H7 (cell line): ENCODE measurements at regions not wholly inside any gene's neighbourhood (a gene's known extent, or its start where the extent isn't known, plus 50 kb on each side); places are given as distances from the start of the nearest gene placed in this dataset.
A peak's percentile ranks its signal among the peaks of the same experiment; 100 is the strongest.
"Not testable (repeated sequence)": the region's sequence is repeated elsewhere in the genome, so short reads cannot be mapped to it uniquely, and the experiment has no call there.

ENCODE experiments used
- DNase-seq: peaks from one replicate; pipeline ENCODE4 v3.0.0; 2012
- H3K27me3 ChIP-seq: 2 replicates; pipeline ENCODE4 v1.6.0; 2011; ENCODE audit warnings: mild to moderate bottlenecking, low read length; ENCODE audit not compliant: control insufficient read depth, insufficient read depth
- H3K36me3 ChIP-seq: replicated peaks from 2 replicates; pipeline ENCODE4 v1.5.1; 2011; ENCODE audit warnings: low read length; ENCODE audit not compliant: control insufficient read depth, insufficient read depth
- H3K4me3 ChIP-seq: 2 replicates; pipeline ENCODE4 v1.5.1; 2011; ENCODE audit warnings: low read depth, mild to moderate bottlenecking, control low read depth, low read length, moderate library complexity; ENCODE audit not compliant: insufficient read depth

DNA sequence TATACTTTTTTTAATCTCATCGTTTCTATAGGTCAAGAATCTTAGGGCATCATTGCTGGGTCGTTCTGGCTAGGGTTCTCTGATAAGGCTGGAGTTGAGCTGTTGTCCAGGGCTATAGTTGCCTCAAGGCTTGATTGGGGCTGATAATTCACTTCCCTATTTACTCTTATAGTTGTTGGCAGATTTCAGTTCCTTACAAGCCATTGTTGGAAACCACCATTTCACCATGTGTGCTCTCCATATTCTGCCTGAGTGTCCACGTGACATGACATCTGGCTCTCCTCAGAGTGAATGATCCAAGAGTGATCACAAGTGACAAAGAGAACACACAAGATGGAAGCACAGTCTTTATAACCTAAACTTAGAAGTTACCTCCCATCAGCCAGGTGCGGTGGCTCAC, 852.2 kb downstream of the EFNA5 start:
- H3K36me3 ChIP-seq: no peaks in the 10 kb centered on the region
- DNase-seq: no peak
- H3K27me3 ChIP-seq: no peaks in the 10 kb centered on the region
- no peak overlapping the region for H3K4me3 ChIP-seq

DNA sequence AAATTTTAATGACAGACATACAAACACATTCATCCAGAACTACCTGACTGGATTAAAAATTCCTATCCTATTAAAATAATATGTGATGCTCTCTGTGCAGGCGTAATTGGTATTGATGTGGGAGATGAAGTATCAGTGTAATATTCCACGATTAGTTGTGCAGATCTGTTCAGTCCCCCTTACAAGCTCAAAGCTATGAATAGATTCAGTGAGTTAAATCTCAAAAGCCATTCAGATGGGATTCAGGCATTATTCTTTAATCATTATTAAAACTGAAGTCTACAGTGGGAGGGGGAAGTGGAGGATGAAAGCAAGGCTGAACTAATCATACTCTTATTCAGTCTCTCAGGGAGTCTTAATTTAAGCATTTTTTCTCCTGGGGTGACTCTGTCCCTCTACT, 855.8 kb downstream of the EFNA5 start:
- H3K36me3 ChIP-seq: no peaks in the 10 kb centered on the region
- H3K27me3 ChIP-seq: no peaks in the 10 kb centered on the region
- DNase-seq: no peak
- no peak overlapping the region for H3K4me3 ChIP-seq

DNA sequence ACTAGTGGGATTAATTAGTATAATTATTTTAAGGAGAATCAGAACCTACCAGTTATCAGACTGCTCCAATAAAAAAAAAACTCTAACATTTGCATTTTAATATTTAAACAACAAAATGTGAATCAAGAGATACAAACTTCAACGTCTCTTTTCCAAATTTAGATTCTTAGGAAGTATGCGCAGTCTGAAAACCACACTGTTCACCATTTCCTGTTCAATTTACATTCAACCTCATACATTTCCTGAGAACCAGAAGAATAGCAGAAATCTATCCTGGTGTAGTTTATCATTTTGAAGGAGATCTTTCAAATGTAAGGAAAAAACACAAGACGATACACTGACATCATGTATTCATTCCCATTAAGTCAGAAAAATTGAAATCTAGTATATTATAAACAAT, 869.2 kb downstream of the EFNA5 start:
- H3K4me3 ChIP-seq: no peak overlapping the region
- H3K36me3 ChIP-seq: no peaks in the 10 kb centered on the region
- no peak for DNase-seq
- no peaks in the 10 kb centered on the region; the same call in 1 of the 2 replicates for H3K27me3 ChIP-seq

DNA sequence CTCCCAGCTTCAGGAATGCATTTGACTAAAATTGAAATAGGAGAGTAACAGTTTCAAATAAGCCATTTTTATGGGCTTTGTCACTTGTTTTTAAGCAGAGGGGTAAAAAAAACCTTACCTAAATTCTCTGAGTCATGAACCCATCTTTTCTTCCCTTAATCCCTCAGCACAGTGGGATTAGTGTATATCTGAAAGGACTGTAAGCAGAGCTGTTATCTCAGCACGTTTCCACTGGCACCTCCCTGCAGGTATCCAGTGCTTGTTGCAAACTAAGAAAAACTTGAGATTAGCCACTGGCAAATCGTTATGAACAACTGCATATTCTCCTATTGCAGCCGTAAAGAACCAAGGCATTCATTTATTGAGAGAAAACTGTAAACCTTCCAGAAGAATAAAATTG, 872.7 kb downstream of the EFNA5 start:
- Histone ChIP-seq H3K4me3 (no peak overlapping the region), H3K27me3 (no peaks in the 10 kb centered on the region; the same call in 1 of the 2 replicates), H3K36me3 (no peaks in the 10 kb centered on the region)
- no peak for DNase-seq

DNA sequence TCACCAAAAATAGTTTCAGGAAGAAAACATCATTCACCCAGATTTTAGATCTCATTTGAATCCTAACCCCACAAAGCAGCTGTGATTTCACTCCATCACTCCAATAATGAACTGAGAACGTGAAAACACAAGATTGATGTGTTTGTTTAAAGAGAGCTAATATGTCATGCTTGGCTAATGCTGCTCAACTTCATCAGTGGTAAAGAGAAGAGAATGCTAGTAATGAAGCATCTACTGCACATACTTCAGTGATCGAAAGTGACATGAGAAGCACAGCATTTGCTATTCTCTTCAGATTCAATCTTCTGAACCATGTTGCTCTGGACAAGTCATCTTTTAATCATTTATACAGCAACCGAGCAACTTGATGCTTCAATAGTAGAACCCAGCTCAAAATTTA, 874.7 kb downstream of the EFNA5 start:
- no peak overlapping the region for H3K4me3 ChIP-seq
- DNase-seq: no peak
- no peaks in the 10 kb centered on the region for H3K36me3 ChIP-seq
- no peaks in the 10 kb centered on the region; the same call in 1 of the 2 replicates for H3K27me3 ChIP-seq

DNA sequence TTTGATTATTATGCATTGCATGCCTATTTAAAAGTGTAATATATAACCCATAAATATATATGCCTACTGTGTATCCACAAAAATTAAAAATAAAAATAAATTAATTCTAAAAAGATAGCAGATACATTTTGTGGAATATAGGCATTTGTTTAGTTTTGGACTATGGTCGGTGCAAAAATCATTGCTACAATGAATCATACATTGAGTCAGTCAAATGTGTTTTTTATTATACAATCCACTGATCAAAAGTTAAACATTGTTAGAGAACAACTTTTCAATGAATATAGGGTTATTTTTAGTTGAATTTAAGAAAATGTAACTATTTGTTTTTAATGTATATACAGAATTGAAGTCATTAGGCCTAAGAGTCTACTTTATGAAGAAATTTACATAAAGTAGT, 885.9 kb downstream of the EFNA5 start:
- Histone ChIP-seq H3K27me3 (no peaks in the 10 kb centered on the region), H3K4me3 (no peak overlapping the region), H3K36me3 (no peaks in the 10 kb centered on the region)
- no peak for DNase-seq

DNA sequence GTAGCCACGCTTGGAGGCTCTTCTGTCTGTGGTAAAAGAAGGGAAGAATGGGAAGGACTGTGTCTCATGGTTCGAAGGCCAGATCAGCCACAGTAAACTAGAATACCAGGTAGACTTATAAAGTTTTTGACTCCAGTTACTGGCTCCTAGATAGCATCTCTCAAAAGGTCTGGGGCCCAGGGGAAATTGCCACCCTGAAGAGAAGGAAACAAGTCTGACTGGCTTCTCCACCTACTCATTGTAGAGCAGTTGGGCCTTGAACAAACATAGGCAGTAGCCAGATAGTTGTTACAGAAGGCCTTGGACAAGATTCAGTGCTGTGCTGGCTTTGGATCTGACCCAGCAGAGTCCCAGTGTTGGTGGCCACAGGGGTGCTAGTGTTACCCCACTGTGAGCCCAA, 890.4 kb downstream of the EFNA5 start:
- no peaks in the 10 kb centered on the region for H3K27me3 ChIP-seq
- no peak for DNase-seq
- H3K4me3 ChIP-seq: no peak overlapping the region
- H3K36me3 ChIP-seq: no peaks in the 10 kb centered on the region

DNA sequence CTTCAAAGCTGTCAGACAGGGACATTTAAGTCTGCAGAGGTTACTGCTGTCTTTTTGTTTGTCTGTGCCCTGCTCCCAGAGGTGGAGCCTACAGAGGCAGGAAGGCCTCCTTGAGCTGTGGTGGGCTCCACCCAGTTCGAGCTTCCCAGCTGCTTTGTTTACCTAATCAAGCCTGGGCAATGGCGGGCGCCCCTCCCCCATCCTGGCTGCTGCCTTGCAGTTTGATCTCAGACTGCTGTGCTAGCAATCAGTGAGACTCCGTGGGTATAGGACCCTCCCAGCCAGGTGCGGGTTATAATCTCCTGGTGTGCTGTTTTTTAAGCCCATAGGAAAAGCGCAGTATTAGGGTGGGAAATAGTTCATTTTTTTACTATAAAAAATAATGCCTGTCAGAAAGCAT, 894.2 kb downstream of the EFNA5 start:
- not testable (repeated sequence) for H3K4me3 ChIP-seq, H3K27me3 ChIP-seq, DNase-seq, H3K36me3 ChIP-seq

DNA sequence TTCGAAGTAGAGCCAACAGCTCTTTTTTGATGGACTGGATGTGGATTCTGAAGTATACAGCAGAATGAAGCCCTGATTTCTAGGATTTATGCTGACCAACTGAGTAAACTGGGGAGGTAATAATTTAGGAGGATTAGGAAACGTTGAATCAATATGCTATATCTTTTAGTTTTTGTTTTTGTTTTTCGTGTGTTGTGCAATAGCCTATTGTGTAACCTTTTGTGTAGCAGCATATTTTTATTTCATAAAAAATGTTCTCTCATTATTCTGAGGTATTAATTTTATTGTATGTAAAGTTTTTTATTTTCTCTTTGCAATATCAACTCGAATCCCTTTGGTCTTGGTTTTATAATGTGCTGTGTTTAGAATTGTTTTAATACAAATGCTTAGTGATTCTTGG, 902.3 kb downstream of the EFNA5 start:
- Histone ChIP-seq H3K27me3 (no peaks in the 10 kb centered on the region), H3K4me3 (no peak overlapping the region), H3K36me3 (no peaks in the 10 kb centered on the region)
- no peak for DNase-seq

DNA sequence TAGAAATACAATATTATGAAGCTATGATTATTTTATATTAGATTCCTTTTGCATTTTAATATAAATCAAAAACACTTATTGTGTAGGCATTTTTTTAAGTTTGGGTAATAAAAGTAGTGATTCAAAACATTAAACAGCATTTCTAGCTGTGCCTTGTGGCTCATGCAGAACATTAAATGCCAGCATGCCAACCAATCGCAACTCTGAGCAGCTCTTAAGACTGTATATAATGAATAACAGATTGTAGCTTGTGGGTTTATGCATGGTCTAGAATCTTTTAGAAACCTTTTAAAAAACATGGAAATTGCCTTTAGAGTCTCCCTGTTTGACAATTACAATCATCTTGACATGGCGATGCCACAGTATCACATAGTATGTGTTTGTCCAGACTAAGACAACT, 903.8 kb downstream of the EFNA5 start:
- Histone ChIP-seq H3K36me3 (no peaks in the 10 kb centered on the region), H3K27me3 (no peaks in the 10 kb centered on the region), H3K4me3 (no peak overlapping the region)
- no peak for DNase-seq

DNA sequence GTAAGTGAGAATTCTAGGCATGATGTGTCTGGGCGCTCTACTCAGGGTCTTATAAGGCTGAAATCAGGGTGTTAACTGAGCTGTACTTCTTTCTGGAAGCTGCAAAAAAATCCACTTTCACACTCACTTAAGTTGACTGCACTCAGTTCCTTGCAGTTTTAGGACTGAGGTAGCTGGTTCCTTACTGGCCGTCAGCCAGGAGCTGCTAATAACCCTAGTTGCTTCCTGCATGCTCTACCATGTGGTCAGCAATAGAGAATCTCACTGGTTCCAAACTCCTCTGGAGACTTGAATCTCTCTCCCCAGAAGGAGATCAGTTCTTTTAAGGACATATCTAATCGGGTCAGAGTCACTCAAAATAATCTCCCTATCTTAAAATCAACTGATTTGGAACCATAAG, 911.2 kb downstream of the EFNA5 start:
- no peak for DNase-seq

DNA sequence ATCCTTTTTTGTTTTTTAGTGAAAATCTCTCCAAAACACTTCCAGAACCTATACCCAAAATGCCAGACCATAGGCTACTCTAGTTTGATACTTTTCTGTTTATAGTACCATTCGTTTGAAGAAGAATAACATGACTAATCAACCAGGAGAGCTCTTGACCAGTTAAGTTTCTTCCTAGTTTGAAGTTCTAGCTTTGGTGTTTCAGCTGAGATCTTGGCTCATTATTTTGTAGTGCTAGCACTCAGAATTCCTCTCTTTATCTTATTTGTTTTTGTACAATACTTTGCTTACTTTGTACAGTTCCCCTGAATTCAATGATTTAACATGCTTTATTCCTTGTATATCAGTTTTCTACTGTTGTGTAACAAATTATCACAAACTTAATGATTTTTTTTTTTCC, 911.6 kb downstream of the EFNA5 start:
- Histone ChIP-seq H3K4me3 (no peak overlapping the region), H3K27me3 (no peaks in the 10 kb centered on the region), H3K36me3 (no peaks in the 10 kb centered on the region)
- DNase-seq: no peak

More for the DNA sequence above, 911.2 kb downstream of the EFNA5 start:
- H3K36me3 ChIP-seq: no peaks in the 10 kb centered on the region
- H3K27me3 ChIP-seq: no peaks in the 10 kb centered on the region
- no peak overlapping the region for H3K4me3 ChIP-seq

DNA sequence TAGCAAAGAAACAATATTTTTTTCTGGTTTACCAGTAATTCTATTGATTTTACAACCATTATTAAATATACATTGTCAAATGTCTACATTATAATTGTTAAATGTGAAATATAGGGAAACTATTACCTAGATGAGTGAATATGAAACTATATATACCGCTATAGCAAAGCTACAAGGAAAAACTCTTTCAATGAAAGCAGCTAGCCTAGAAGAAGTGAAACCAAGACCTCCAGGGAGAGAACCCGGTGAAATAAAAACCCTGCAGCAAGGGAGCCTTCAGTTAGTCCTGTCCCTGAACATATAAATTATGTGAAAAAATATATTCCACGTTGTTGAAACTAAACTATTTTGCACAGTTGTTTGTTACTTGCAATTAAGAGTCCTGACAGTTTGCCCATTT, 913.1 kb downstream of the EFNA5 start:
- H3K4me3 ChIP-seq: no peak overlapping the region
- H3K36me3 ChIP-seq: no peaks in the 10 kb centered on the region
- DNase-seq: no peak
- no peaks in the 10 kb centered on the region for H3K27me3 ChIP-seq

DNA sequence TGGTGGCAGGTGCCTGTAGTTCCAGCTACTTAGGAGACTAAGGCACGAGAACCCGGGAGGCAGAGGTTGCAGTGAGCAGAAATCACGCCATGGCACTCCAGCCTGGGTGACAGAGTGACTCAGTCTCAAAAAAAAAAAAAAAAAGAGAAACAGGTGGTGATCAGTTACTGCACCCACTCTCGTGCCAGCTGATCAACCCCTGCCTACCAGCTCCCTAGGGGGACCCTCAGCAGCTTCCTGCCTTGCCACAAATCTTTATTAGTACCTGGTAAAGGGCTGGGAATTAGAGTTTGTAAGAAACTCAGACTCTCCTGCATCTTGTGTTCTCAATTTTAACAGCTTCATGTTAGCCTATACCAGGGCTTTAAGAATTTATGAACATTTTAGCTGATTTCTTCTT, 914.9 kb downstream of the EFNA5 start:
- H3K36me3 ChIP-seq: no peaks in the 10 kb centered on the region
- H3K27me3 ChIP-seq: no peaks in the 10 kb centered on the region
- DNase-seq: no peak
- no peak overlapping the region for H3K4me3 ChIP-seq

DNA sequence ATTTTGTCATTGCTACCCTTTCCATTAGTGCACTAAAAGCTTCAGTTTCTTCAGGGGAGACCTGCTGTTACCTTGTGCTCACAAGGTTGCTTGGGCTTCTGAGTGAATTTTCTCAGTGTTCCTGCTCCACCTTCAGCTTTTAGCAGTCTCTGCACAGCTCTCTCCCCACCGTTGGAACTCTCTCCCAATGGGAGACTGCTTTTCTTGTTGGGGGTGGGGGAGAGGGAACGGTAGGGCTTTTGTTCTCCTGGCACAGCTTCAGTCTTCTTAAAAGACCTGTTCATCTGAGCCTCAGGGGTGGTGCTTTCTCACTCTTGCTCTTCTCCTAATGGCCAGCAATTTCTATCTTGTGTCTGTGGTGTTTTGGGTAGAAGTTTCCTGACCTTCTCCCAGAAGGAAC, 915.7 kb downstream of the EFNA5 start:
- H3K36me3 ChIP-seq: no peaks in the 10 kb centered on the region
- DNase-seq: peak; percentile 23
- H3K27me3 ChIP-seq: no peaks in the 10 kb centered on the region
- H3K4me3 ChIP-seq: no peak overlapping the region

DNA sequence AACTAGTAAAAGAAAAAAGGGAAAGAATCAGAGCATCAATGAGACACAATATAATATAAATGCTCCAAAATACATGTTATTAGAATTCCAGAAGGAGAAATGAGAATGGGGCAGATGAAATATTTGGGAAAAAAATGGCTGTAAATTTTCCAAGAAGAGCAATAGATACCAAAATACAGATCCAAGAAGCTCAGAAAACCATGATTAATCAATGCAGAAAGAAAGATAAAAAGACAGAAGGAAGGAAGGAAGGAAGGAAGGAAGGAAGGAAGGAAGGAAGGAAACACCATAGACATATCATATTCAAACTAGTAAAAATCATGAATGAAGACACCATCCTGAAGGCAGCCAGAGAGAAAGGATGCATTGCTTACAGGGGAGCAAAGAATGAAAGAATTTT, 920.9 kb downstream of the EFNA5 start:
- no peak overlapping the region for H3K4me3 ChIP-seq
- H3K36me3 ChIP-seq: no peaks in the 10 kb centered on the region
- no peak for DNase-seq
- H3K27me3 ChIP-seq: no peaks in the 10 kb centered on the region
